ENCODE measurements at regions not wholly inside any gene's neighbourhood (a gene's known extent, or its start where the extent isn't known, plus 50 kb on each side); places are given as distances from the start of the nearest gene placed in this dataset.

DNA sequence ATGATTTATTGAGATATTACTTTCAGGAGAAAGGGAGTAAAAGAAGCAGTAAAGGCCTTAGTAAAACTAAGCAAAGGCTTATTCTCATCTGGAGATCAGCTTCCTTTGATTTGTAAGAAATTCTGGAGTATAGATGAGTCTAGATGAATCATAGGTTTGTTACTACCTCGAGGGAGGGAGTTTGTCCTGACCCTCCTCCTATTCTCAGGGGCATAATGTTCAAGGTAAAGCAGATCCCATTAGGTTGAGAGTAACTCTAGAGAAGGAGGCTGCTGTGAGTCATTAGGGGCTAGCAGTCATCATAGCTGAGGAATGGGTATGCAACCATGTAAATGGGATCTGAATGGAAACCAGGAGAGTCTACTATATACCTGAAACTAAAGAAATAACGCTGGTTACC, 155.5 kb upstream of the MOCS2 start:
- no peak for TF ChIP-seq POLR2A (IDR thresholded peaks at IDR 0.05)
- TF ChIP-seq, protein P1, sequence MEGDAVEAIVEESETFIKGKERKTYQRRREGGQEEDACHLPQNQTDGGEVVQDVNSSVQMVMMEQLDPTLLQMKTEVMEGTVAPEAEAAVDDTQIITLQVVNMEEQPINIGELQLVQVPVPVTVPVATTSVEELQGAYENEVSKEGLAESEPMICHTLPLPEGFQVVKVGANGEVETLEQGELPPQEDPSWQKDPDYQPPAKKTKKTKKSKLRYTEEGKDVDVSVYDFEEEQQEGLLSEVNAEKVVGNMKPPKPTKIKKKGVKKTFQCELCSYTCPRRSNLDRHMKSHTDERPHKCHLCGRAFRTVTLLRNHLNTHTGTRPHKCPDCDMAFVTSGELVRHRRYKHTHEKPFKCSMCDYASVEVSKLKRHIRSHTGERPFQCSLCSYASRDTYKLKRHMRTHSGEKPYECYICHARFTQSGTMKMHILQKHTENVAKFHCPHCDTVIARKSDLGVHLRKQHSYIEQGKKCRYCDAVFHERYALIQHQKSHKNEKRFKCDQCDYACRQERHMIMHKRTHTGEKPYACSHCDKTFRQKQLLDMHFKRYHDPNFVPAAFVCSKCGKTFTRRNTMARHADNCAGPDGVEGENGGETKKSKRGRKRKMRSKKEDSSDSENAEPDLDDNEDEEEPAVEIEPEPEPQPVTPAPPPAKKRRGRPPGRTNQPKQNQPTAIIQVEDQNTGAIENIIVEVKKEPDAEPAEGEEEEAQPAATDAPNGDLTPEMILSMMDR (IDR thresholded peaks at IDR 0.05) = no peak

All from Peyer's patch (tissue), 4 donors.